Stimulated activated CD4-positive, alpha-beta T cell treated with anti-CD3 and anti-CD28 coated beads, Interleukin-1b, Interleukin-23, amount 100 ng/mL, for 48 hours (primary cell): ENCODE measurements at regions not wholly inside any gene's neighbourhood (a gene's known extent, or its start where the extent isn't known, plus 50 kb on each side); places are given as distances from the start of the nearest gene placed in this dataset.
"Not testable (repeated sequence)": the region's sequence is repeated elsewhere in the genome, so short reads cannot be mapped to it uniquely, and the experiment has no call there.

ENCODE experiments used
- DNase-seq: peaks from one replicate; pipeline ENCODE4 v3.0.0-alpha.2; 2020

DNA sequence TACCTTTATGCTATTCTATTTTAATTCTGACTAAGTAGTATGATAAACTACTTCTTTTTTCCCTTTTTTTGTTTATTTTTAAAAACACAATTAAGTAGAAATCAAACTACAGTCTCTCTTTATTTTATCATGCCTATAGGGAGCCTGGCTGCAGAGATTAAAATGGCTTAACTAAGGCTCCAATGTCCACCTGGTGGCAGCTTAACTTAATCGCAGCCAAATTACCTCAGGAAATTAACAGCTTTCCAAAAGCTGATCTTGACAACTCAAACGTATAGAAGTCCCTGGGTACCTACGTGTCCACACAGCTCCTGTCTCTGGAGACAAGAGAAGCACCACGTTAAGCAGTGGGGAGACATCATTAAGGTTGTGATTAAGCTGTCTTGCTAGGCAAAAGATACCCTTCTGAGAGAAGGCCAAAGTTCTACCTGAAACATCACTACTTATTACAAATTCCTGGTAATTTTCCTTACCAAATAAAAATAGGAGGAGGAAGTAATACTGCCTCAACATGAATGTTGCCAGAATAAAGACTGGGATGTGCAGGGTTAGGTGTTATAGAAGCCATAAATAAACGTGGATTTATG, 63.2 kb upstream of the SNX19 start:
- no peak for DNase-seq

GRCh38 chr11:130980071-130980862, 64.0 kb upstream of the SNX19 start:
- DNase-seq: no peak

GRCh38 chr11:130984241-130984640, 68.0 kb upstream of the SNX19 start:
- not testable (repeated sequence) for DNase-seq

- DNase-seq: no peak
These were observed 76.5 kb upstream of the SNX19 start for GRCh38 chr11:130992788-130993187.

GRCh38 chr11:130994043-130994442, 77.8 kb upstream of the SNX19 start:
- no peak for DNase-seq

- no peak for DNase-seq
These were observed 79.0 kb upstream of the SNX19 start for GRCh38 chr11:130995266-130995665.

- DNase-seq: no peak
These were observed 81.0 kb upstream of the SNX19 start for GRCh38 chr11:130997278-130997677.

DNA sequence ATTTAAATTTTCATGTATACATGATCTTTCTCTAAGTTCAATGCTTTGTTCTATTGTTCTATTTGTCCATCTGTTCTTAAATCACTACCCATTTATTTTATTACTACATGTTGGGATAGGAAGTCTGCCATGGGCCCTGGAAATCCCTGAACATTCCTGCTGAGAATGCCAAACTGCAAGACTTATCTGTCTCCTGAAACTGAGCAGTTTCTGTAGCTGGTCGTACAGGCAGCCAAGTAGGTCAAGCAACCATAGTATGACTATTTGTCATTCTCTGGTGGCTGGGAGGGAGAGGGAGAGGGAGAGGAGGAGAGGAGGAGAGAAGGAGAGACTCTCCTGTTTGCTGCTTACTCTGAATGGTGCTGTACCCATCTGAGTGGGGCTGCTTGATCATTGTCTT, 82.8 kb upstream of the SNX19 start:
- DNase-seq: no peak

DNA sequence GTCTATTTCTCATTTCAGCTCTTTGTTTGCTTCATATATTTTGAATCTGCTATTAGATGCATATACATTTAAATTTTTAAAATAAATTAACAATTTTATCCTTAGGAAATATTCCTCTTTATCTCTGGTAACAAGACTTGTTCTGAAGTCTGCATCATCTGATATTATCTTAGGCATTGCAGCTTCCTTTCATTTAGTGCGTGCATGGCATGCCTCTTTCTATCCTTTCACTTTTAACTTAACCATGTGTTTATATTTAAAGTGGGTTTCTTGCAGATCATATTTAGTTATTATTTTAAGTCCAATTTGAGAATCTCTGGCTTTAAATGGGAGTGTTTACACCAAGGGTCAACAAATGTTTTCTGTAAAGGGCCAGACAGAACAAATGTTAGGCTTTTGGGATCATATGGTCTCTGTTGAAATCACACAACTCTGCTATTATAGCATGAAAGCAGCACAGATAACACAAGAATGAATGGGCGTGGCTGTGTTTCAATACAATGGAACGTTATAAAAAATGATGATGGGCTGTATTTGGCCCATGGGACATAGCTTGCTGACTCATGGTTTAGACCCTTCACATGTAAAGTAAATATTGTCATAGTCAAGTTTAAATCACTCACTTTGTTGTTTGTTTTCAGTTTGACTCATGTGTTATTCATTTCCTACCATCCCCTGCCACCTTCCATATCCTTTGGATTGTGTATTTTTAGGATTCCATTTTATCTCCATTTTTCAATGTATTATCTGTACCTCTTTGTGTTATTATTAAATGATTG, 83.9 kb upstream of the SNX19 start:
- DNase-seq: no peak

DNA sequence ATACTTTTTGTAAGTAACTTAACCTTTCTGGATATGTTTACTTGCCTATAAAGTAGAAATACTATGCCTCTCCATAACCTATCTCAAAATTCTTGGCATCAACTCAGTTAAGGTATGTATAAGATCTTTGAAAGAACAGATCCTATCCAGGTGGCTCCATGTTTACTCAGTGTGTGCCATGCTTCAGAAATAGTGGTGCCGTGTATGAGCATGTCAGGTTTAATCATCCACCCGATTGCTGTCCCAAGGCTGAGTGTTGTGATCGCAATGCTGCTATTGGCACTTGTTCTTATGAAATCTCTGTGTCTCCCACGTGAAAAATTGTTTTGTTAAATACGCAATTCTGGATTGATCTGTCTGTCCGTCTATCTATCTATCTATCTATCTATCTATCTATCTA, 85.9 kb upstream of the SNX19 start:
- DNase-seq: no peak

GRCh38 chr11:131005829-131006228, 89.5 kb upstream of the SNX19 start:
- no peak for DNase-seq

GRCh38 chr11:131025020-131025419, 108.7 kb upstream of the SNX19 start:
- no peak for DNase-seq

DNA sequence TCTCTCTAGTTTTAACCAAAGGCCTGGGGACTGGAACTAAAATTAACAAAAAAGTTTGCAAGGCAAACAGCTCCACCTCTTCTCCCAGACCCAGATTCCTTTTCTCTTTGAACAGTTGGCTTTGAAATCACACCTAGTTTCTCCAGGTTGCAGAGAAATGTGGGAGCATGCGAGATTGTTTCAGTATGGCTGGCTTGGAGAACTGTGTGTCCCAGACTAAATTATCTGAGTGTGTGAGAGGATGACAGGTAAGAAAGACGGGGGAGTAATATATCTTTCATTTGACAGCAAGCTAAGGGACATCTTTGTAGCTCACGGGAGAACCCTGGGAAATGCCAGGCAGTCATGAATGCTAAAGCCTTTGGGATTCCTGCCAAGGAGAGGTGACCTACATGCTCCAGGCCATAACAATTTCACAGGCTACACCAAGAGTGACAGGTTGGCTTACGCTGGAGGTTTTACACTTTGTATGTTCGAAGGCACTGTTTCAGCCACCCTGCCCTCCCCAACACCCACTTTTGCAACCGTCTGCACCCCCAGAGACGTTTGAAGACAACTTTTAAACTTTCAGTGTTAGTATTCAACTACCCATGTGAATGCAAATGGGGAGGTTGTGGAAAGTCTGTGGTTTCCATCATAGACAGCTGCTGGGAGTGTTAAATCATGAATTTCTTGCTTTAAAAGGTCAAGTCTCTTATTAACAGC, 109.3 kb upstream of the SNX19 start:
- DNase-seq: no peak

GRCh38 chr11:131027491-131027890, 111.2 kb upstream of the SNX19 start:
- no peak for DNase-seq

GRCh38 chr11:131033151-131033651, 116.9 kb upstream of the SNX19 start:
- no peak for DNase-seq

GRCh38 chr11:131036514-131036913, 120.2 kb upstream of the SNX19 start:
- DNase-seq: no peak

- DNase-seq: no peak
These were observed 121.6 kb upstream of the SNX19 start for GRCh38 chr11:131037873-131038272.

DNA sequence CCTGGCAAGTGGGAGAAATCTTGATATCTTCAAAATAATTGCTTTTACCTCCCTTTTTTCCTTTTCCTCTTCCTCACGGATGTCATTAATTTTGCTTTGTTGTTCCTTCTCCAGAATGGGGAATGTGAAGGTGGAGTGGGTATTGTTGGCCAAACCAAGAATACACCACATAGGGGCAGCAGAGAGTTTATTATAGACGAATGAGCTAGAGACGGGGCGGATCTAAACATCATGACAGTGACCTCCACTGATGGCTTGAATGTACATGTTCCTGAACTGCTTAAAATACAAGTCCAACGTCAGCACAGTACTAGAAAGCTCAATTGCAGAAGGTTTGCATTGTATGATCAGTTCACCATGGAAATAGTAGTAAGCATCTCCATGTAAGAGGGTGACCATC, 122.3 kb upstream of the SNX19 start:
- no peak for DNase-seq

- no peak for DNase-seq
These were observed 125.2 kb upstream of the SNX19 start for GRCh38 chr11:131041331-131042040.

GRCh38 chr11:131042041-131042390, 125.7 kb upstream of the SNX19 start:
- no peak for DNase-seq

GRCh38 chr11:131043251-131043650, 127.0 kb upstream of the SNX19 start:
- DNase-seq: no peak

DNA sequence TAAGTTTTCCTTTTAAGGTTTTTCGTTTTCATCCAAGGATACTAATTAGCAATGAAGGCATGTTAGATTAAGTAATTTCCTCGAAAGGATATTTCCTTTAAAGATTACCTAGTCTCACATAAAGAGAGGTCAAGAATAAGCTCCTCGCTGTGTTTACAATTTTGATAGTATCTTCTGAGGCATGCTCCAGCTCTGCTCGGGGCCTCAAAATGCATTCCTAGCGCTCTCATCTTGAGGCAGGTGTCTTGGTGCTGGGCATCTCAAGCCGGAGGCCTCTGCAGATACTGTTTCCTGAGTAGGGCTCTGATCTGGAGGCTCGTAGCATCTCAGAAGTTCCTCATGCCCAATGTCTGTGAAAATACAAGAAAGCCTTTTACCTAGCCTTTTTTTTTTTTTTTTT, 128.6 kb upstream of the SNX19 start:
- DNase-seq: no peak

DNA sequence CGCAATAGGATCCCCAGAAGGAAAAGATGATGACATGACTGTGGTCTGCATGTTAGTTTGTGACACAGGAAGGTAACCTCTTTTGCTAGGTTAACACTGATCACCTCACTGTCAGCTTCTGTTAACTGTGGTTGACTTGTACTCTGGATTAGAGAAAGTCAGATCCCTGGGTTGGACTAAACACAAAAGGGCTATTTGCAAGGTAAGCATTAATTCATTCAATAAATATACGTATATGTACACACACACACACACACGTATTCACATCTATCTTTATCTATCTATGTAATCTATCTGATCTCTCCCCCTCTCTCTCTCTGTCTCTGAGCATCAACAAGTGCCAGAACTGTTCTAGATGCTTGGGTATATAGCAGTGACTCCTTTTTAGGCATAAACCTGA, 136.1 kb upstream of the SNX19 start:
- no peak for DNase-seq
